ENCODE measurements at regions not wholly inside any gene's neighbourhood (a gene's known extent, or its start where the extent isn't known, plus 50 kb on each side); places are given as distances from the start of the nearest gene placed in this dataset.

DNA sequence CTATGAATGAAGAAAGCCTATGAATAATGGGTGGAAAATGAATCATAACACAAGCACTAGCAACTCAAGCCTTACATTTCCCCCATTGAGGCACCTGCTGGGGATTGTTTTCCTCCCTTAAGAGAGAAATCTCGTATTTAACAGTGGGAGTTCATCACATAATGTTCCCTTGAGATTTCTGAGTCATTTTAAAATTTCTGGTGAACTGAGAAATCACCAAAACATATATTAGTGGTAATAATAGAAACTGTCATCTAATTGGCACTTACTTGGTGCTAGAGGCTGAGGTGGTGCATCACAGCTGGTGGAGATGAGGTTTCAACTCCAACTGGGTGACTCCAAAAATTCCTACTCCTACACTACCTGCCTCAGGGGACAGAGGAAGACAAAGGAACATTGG is 561.3 kb upstream of the LCORL start:
- no peak for TF ChIP-seq POLR2AphosphoS5 (IDR thresholded peaks at IDR 0.05; ENCODE audit: low read depth, low read length)
- no peak for TF ChIP-seq SIN3A (IDR thresholded peaks at IDR 0.05; ENCODE audit: borderline replicate concordance, insufficient read depth, low read length)
- TF ChIP-seq, protein P1, sequence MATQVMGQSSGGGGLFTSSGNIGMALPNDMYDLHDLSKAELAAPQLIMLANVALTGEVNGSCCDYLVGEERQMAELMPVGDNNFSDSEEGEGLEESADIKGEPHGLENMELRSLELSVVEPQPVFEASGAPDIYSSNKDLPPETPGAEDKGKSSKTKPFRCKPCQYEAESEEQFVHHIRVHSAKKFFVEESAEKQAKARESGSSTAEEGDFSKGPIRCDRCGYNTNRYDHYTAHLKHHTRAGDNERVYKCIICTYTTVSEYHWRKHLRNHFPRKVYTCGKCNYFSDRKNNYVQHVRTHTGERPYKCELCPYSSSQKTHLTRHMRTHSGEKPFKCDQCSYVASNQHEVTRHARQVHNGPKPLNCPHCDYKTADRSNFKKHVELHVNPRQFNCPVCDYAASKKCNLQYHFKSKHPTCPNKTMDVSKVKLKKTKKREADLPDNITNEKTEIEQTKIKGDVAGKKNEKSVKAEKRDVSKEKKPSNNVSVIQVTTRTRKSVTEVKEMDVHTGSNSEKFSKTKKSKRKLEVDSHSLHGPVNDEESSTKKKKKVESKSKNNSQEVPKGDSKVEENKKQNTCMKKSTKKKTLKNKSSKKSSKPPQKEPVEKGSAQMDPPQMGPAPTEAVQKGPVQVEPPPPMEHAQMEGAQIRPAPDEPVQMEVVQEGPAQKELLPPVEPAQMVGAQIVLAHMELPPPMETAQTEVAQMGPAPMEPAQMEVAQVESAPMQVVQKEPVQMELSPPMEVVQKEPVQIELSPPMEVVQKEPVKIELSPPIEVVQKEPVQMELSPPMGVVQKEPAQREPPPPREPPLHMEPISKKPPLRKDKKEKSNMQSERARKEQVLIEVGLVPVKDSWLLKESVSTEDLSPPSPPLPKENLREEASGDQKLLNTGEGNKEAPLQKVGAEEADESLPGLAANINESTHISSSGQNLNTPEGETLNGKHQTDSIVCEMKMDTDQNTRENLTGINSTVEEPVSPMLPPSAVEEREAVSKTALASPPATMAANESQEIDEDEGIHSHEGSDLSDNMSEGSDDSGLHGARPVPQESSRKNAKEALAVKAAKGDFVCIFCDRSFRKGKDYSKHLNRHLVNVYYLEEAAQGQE (IDR thresholded peaks at IDR 0.05; ENCODE audit: insufficient read depth in 1 of 2, low read depth in 2 of 2, low read length in 2 of 2) = no peak
- no peak for TF ChIP-seq TAF1 (IDR thresholded peaks at IDR 0.05; ENCODE audit: borderline replicate concordance, insufficient read depth, low read length)

Data from PFSK-1 (cell line).